Fibroblast of mammary gland (primary cell): ENCODE measurements at regions not wholly inside any gene's neighbourhood (a gene's known extent, or its start where the extent isn't known, plus 50 kb on each side); places are given as distances from the start of the nearest gene placed in this dataset.
A peak's percentile ranks its signal among the peaks of the same experiment; 100 is the strongest.
"Not testable (repeated sequence)": the region's sequence is repeated elsewhere in the genome, so short reads cannot be mapped to it uniquely, and the experiment has no call there.

ENCODE experiments used
- DNase-seq: peaks from one replicate; pipeline ENCODE4 v3.0.0-alpha.2; 2010; ENCODE audit warnings: low read depth
- H3K4me3 ChIP-seq: 2 replicates; pipeline ENCODE4 v1.5.1; 2011; ENCODE audit warnings: low read depth, mild to moderate bottlenecking, low read length, moderate library complexity; ENCODE audit not compliant: control insufficient read depth
- TF ChIP-seq, protein P1 (sequence below): conservative IDR thresholded peaks from 2 replicates; pipeline ENCODE4 v1.5.1; 2011; ENCODE audit warnings: low read depth, low read length, inconsistent platforms; ENCODE audit not compliant: control insufficient read depth, insufficient read depth

DNA sequence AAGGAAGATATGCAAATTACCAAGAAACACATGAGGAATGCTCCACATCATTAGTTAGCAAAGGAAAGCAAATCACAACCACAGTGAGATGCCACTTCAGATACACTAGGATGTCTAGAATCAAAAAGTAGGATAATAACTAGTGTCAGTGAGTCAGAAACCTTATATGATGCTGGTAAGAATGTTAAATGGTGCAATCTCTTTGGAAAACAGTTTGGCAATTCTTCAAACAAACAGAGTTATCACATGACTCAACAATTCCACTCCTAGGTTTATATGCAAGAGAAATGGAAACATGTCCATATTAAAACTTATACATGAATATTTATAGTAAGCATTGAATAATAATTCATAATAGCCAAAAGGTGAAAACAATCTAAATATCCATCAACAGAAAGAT, 220.9 kb downstream of the FOXG1 start:
- TF ChIP-seq, protein P1, sequence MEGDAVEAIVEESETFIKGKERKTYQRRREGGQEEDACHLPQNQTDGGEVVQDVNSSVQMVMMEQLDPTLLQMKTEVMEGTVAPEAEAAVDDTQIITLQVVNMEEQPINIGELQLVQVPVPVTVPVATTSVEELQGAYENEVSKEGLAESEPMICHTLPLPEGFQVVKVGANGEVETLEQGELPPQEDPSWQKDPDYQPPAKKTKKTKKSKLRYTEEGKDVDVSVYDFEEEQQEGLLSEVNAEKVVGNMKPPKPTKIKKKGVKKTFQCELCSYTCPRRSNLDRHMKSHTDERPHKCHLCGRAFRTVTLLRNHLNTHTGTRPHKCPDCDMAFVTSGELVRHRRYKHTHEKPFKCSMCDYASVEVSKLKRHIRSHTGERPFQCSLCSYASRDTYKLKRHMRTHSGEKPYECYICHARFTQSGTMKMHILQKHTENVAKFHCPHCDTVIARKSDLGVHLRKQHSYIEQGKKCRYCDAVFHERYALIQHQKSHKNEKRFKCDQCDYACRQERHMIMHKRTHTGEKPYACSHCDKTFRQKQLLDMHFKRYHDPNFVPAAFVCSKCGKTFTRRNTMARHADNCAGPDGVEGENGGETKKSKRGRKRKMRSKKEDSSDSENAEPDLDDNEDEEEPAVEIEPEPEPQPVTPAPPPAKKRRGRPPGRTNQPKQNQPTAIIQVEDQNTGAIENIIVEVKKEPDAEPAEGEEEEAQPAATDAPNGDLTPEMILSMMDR, result no peak
- DNase-seq, result peak; percentile 40
- H3K4me3 ChIP-seq, result no peak overlapping the region

DNA sequence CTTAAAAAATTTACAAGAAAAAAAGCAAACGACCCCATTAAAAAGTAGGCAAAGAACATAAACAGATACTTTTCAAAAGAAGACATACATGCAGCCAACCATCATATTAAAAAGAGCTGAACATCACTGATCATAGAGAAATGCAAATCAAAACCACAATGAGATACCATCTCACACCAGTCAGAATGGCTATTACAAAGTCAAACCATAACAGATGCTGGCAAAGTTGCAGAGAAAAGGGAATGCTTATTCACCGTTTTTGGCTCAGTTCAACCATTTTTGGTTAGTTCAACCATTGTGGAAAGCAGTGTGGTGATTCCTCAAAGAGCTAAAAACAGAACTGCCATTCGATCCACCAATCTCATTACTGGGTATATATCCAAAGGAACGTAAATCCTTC, 230.6 kb downstream of the FOXG1 start:
- not testable (repeated sequence) for H3K4me3 ChIP-seq, DNase-seq

DNA sequence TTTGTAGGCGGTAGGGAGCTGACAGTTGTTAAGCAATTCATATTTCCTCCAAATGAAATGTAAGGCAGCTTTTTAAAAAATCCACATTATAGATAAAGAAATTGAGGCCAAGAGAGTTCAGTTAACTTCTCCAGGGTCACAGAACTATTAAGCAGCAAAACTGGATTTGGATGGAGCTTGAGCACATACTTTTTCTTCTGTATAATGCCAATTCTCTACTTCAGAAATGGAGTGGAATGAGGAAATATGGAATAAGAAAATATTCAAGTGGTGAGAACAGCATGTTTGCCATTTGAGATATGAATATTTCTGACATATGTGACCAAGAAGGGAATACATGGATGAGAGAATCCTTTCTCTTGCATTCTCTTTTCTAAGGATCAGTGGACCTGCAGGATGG, 233.1 kb downstream of the FOXG1 start:
- no peak for DNase-seq
- TF ChIP-seq, protein P1, result no peak
- H3K4me3 ChIP-seq, result no peak overlapping the region

DNA sequence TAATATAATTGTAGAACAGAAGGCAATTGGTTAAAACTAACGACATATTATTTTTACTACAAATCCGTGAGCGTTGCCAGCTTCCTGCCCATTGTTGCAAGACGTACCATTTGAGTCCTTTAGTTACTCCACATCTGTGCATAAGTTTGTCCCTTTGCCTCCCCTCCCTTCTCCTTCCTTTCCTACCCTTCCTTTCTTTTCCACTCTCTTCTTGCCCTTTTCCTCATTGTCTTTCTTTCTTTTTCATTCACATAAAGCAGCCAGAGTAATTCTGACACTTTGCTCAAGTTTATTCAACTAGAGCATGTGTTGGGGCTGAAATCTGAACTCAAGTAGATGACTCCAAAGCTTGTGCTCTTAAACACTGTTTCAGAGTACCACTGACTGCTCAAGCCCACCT, 239.1 kb downstream of the FOXG1 start:
- no peak for DNase-seq
- TF ChIP-seq, protein P1, result no peak
- no peak overlapping the region for H3K4me3 ChIP-seq

DNA sequence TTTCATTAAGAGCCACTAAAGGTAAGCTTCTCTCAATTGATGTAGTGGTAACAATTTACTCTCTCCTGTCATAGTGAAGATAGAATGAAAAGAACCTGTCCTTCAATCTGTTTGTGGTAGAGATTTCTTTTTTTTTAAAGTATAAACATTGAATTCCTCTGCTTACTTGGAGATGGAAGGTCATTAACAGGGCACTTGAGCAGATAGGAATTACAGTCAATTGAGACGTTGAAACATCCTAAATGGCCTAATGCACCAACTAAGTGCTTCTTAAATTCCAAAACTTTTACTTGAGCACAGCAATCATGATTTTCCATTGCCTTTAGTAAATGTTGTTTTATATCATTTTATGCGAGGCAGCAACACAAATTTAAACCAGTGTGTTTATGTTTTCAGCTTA, 241.4 kb downstream of the FOXG1 start:
- TF ChIP-seq, protein P1, result no peak
- H3K4me3 ChIP-seq, result no peak overlapping the region
- no peak for DNase-seq

- H3K4me3 ChIP-seq, result no peak overlapping the region
- TF ChIP-seq, protein P1, result peak; percentile 96
- peak; percentile 60 for DNase-seq
Measured at GRCh38 chr14:29016050-29016900, 249.7 kb downstream of the FOXG1 start.

- DNase-seq, H3K4me3 ChIP-seq: not testable (repeated sequence)
Measured at GRCh38 chr14:29023505-29023904, 256.9 kb downstream of the FOXG1 start.

DNA sequence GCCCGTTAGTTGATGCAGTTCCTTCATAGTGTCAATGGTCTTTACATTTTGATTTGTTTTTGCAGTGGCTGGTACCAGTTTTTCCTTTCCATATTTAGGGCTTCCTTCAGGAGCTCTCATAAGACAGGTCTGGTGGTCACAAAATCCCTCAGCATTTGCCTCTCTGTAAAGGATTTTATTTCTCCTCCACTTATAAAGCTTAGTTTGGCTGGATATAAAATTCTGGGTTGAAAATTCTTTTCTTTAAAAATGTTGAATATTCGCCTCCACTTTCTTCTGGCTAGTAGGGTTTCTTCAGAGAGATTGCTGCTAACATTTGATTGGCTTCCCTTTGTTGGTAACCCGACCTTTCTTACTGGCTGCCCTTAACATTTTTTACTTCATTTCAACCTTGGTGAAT, 260.9 kb downstream of the FOXG1 start:
- H3K4me3 ChIP-seq, DNase-seq: not testable (repeated sequence)

GRCh38 chr14:29027941-29028705, 261.5 kb downstream of the FOXG1 start:
- DNase-seq, H3K4me3 ChIP-seq: not testable (repeated sequence)
